HL-60 (cell line): ENCODE measurements at regions not wholly inside any gene's neighbourhood (a gene's known extent, or its start where the extent isn't known, plus 50 kb on each side); places are given as distances from the start of the nearest gene placed in this dataset.
"Not testable (repeated sequence)": the region's sequence is repeated elsewhere in the genome, so short reads cannot be mapped to it uniquely, and the experiment has no call there.

Experiments used
- DNase-seq, 2 experiments: peaks; one replicate each; pipeline ENCODE4 v3.0.0-alpha.2; 2010 to 2020; ENCODE audit warnings: low read depth in 1 of 2, low spot score in 1 of 2
- H3K27ac ChIP-seq: fragments of 250-450 bp; sonication (Bioruptor Pico); replicated peaks from 2 replicates; pipeline ENCODE4 v1.5.1; 2020; ENCODE audit warnings: mild to moderate bottlenecking, moderate library complexity
- H3K27me3 ChIP-seq: fragments of 250-450 bp; sonication (Bioruptor Pico); 2 replicates; pipeline ENCODE4 v1.5.1; 2021; ENCODE audit warnings: mild to moderate bottlenecking, moderate library complexity; ENCODE audit not compliant: insufficient read depth, poor library complexity, severe bottlenecking
- H3K4me3 ChIP-seq: replicated peaks from 2 replicates; pipeline ENCODE4 v1.5.1; 2011; ENCODE audit warnings: mild to moderate bottlenecking, control low read depth, low read length; ENCODE audit not compliant: insufficient read depth
- GABPA ChIP-seq: IDR thresholded peaks from 2 replicates; pipeline ENCODE4 v1.6.1; 2012; ENCODE audit warnings: low read depth
- POLR2AphosphoS5 ChIP-seq: IDR thresholded peaks from 2 replicates; pipeline ENCODE4 v1.6.1; 2012; ENCODE audit warnings: low read depth
- SPI1 ChIP-seq: IDR thresholded peaks from 2 replicates; pipeline ENCODE4 v1.6.1; 2012; ENCODE audit warnings: low read depth, mild to moderate bottlenecking, borderline replicate concordance
- TF ChIP-seq, protein P1 (sequence below): IDR thresholded peaks from one replicate; pipeline ENCODE4 v1.5.1; 2011; ENCODE audit warnings: low read length, control low read depth, inconsistent platforms; ENCODE audit not compliant: insufficient read depth
- TF ChIP-seq, protein P2 (sequence below): IDR thresholded peaks from 2 replicates; pipeline ENCODE4 v1.6.1; 2012; ENCODE audit warnings: low read depth; ENCODE audit not compliant: insufficient replicate concordance

DNA sequence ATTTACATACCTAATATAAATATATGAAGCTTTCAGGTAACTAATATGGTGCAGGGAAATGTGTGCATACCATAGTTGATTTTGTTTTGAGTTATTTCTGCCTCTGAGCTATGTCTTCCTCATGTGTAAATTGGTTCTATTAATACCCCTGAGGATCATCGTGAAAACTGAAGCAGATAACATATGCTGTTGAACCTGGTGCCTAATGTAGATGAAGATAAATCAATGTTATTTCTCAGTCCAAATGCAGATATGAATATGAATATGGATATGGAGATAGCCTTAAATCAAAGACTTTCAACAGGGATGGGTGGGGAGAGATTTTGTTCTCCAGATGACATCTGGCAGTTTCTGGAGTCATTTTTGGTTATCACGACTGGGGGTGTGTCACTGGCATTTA, 122.3 kb upstream of the ANKRD30A start:
- DNase-seq, result no peak
- H3K27me3 ChIP-seq, result no peaks in the 10 kb centered on the region
- no peak overlapping the region for H3K27ac ChIP-seq
- TF ChIP-seq SPI1, result no peak
- TF ChIP-seq POLR2AphosphoS5, result no peak
- TF ChIP-seq, protein P1, sequence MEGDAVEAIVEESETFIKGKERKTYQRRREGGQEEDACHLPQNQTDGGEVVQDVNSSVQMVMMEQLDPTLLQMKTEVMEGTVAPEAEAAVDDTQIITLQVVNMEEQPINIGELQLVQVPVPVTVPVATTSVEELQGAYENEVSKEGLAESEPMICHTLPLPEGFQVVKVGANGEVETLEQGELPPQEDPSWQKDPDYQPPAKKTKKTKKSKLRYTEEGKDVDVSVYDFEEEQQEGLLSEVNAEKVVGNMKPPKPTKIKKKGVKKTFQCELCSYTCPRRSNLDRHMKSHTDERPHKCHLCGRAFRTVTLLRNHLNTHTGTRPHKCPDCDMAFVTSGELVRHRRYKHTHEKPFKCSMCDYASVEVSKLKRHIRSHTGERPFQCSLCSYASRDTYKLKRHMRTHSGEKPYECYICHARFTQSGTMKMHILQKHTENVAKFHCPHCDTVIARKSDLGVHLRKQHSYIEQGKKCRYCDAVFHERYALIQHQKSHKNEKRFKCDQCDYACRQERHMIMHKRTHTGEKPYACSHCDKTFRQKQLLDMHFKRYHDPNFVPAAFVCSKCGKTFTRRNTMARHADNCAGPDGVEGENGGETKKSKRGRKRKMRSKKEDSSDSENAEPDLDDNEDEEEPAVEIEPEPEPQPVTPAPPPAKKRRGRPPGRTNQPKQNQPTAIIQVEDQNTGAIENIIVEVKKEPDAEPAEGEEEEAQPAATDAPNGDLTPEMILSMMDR, result no peak
- TF ChIP-seq GABPA, result no peak
- TF ChIP-seq, protein P2, sequence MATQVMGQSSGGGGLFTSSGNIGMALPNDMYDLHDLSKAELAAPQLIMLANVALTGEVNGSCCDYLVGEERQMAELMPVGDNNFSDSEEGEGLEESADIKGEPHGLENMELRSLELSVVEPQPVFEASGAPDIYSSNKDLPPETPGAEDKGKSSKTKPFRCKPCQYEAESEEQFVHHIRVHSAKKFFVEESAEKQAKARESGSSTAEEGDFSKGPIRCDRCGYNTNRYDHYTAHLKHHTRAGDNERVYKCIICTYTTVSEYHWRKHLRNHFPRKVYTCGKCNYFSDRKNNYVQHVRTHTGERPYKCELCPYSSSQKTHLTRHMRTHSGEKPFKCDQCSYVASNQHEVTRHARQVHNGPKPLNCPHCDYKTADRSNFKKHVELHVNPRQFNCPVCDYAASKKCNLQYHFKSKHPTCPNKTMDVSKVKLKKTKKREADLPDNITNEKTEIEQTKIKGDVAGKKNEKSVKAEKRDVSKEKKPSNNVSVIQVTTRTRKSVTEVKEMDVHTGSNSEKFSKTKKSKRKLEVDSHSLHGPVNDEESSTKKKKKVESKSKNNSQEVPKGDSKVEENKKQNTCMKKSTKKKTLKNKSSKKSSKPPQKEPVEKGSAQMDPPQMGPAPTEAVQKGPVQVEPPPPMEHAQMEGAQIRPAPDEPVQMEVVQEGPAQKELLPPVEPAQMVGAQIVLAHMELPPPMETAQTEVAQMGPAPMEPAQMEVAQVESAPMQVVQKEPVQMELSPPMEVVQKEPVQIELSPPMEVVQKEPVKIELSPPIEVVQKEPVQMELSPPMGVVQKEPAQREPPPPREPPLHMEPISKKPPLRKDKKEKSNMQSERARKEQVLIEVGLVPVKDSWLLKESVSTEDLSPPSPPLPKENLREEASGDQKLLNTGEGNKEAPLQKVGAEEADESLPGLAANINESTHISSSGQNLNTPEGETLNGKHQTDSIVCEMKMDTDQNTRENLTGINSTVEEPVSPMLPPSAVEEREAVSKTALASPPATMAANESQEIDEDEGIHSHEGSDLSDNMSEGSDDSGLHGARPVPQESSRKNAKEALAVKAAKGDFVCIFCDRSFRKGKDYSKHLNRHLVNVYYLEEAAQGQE, result no peak
- H3K4me3 ChIP-seq, result no peak overlapping the region

DNA sequence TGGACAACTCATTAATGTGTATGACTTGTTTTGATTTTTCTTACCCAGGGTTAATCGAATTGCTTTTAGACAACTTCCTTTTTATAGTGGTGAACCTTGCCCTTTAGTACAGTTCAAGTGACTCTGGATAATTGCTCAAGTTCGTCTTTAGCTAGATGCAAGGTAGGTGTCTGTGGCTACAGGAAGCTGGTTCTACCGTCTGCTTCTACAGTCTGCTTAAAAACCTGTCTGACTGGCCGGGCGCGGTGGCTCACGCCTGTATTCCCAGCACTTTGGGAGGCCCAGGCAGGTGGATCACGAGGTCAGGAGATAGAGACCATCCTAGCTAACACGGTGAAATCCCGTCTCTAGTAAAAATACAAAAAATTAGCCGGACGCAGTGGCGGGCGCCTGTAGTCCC, 129.6 kb upstream of the ANKRD30A start:
- not testable (repeated sequence) for DNase-seq, H3K27me3 ChIP-seq, H3K27ac ChIP-seq, H3K4me3 ChIP-seq

DNA sequence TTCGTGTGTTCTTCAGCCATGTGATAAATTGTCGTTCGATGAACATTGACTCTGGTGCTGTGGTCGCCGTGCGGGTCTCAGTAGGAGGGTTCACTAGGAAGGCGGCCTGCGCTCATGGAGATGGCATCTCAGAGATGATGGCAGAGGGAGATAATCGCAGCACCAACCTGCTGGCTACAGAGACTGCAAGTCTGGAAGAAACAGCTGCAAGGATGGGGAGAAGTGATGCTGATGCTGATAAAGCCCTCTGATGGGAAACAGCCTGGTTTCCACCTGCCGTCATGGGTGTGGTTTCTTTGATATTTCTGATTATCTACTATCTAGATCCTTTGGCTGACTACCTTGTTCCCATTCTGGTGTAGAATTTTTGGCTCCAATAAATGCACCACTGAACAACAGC, 130.5 kb upstream of the ANKRD30A start:
- TF ChIP-seq GABPA (no peak), SPI1 (no peak), POLR2AphosphoS5 (no peak)
- TF ChIP-seq, protein P2, result no peak
- TF ChIP-seq, protein P1, result no peak
- Histone ChIP-seq H3K27ac (no peak overlapping the region), H3K4me3 (no peak overlapping the region), H3K27me3 (no peaks in the 10 kb centered on the region)
- DNase-seq, result no peak

DNA sequence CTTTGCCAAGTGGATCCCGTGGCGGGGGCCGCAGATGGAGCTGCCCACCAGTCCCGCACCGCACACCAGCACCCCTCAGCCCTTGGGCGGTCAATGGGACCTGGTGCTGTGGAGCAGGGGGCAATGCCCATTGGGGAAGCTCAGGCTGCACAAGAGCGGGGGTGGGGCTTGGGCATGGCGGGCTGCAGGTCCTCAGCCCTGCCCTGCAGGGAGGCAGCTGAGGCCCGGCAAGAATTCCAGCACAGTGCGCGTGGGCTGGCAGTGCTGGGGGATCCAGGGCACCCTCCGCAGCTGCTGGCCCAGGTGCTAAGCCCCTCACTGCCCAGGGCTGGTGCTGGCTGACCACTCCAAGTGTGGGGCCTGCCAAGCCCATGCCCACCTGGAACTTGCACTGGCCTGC, 136.2 kb upstream of the ANKRD30A start:
- TF ChIP-seq, protein P2, result no peak
- TF ChIP-seq, protein P1, result no peak
- TF ChIP-seq GABPA (no peak), SPI1 (no peak), POLR2AphosphoS5 (no peak)
- no peaks in the 10 kb centered on the region for H3K27me3 ChIP-seq
- H3K27ac ChIP-seq, result no peak overlapping the region
- no peak overlapping the region for H3K4me3 ChIP-seq
- no peak for DNase-seq
